Loucy (cell line): ENCODE measurements at regions not wholly inside any gene's neighbourhood (a gene's known extent, or its start where the extent isn't known, plus 50 kb on each side); places are given as distances from the start of the nearest gene placed in this dataset.

Experiments used
- H2AFZ ChIP-seq: fragments of 200-600 bp; sonication (generic); 2 replicates; pipeline ENCODE4 v1.6.0; 2016; ENCODE audit warnings: antibody characterized with exemption, mild to moderate bottlenecking, low read length, moderate library complexity
- H3F3A ChIP-seq: fragments of 200-600 bp; 2 replicates; pipeline ENCODE4 v1.6.0; 2016; ENCODE audit warnings: antibody characterized with exemption, low read depth, mild to moderate bottlenecking
- H3K27me3 ChIP-seq: fragments of 200-600 bp; sonication (generic); 2 replicates; pipeline ENCODE4 v1.6.1; 2014; ENCODE audit warnings: low read length, mild to moderate bottlenecking; ENCODE audit not compliant: insufficient read depth, poor library complexity, severe bottlenecking
- H3K36me3 ChIP-seq: fragments of 200-600 bp; sonication (generic); 2 replicates; pipeline ENCODE4 v1.6.1; 2016; ENCODE audit warnings: low read length; ENCODE audit not compliant: insufficient read depth
- H3K4me1 ChIP-seq: fragments of 200-600 bp; sonication (generic); 2 replicates; pipeline ENCODE4 v1.5.1; 2014; ENCODE audit warnings: low read length, mild to moderate bottlenecking; ENCODE audit not compliant: insufficient read depth, poor library complexity, severe bottlenecking
- H3K4me2 ChIP-seq: fragments of 200-600 bp; sonication (generic); 2 replicates; pipeline ENCODE4 v1.6.0; 2014; ENCODE audit warnings: antibody characterized with exemption, low read length, low read depth, mild to moderate bottlenecking; ENCODE audit not compliant: poor library complexity, severe bottlenecking
- H3K4me3 ChIP-seq: fragments of 200-600 bp; sonication (generic); 2 replicates; pipeline ENCODE4 v1.5.1; 2014; ENCODE audit warnings: low read length, mild to moderate bottlenecking, mixed read lengths; ENCODE audit not compliant: poor library complexity, severe bottlenecking
- H3K79me2 ChIP-seq: fragments of 200-600 bp; sonication (generic); 2 replicates; pipeline ENCODE4 v1.6.1; 2014; ENCODE audit warnings: low read length; ENCODE audit not compliant: insufficient read depth
- H3K9ac ChIP-seq: fragments of 200-600 bp; sonication (generic); 2 replicates; pipeline ENCODE4 v1.6.0; 2014; ENCODE audit warnings: mild to moderate bottlenecking, low read depth, low read length, moderate library complexity; ENCODE audit not compliant: poor library complexity, severe bottlenecking
- H3K9me2 ChIP-seq: fragments of 200-600 bp; sonication (generic); replicated peaks from 2 replicates; pipeline ENCODE4 v1.6.1; 2016; ENCODE audit warnings: low read depth, low read length, mixed read lengths
- H3K9me3 ChIP-seq: fragments of 200-600 bp; sonication (generic); 2 replicates; pipeline ENCODE4 v1.6.1; 2014; ENCODE audit warnings: mild to moderate bottlenecking, antibody characterized with exemption, low read length, low read depth; ENCODE audit not compliant: insufficient read depth
- H4K20me1 ChIP-seq: fragments of 200-600 bp; sonication (generic); 2 replicates; pipeline ENCODE4 v1.6.0; 2014; ENCODE audit warnings: antibody characterized with exemption, low read length, mild to moderate bottlenecking; ENCODE audit not compliant: insufficient read depth, poor library complexity, severe bottlenecking
- CTCF ChIP-seq: fragments of 200-600 bp; sonication (generic); conservative IDR thresholded peaks from 2 replicates; pipeline ENCODE4 v1.5.1; 2014; ENCODE audit warnings: mild to moderate bottlenecking, antibody characterized with exemption, low read length
- EZH2phosphoT487 ChIP-seq: fragments of 200-600 bp; IDR thresholded peaks from 2 replicates; pipeline ENCODE4 v1.6.1; 2018; ENCODE audit warnings: antibody characterized with exemption, mild to moderate bottlenecking, moderate library complexity, borderline replicate concordance

GRCh38 chr7:25287291-25287690 is 59.0 kb upstream of the NPVF start:
- TF ChIP-seq CTCF (no peak), EZH2phosphoT487 (no peak)
- no peaks in the 10 kb centered on the region for H3K79me2 ChIP-seq
- H3K9me2 ChIP-seq: no peaks in the 10 kb centered on the region
- no peak overlapping the region for H3K4me2 ChIP-seq
- no peaks in the 10 kb centered on the region for H3K9me3 ChIP-seq
- no peaks in the 10 kb centered on the region for H4K20me1 ChIP-seq
- no peaks in the 10 kb centered on the region for H3F3A ChIP-seq
- no peak overlapping the region for H3K4me3 ChIP-seq
- no peak overlapping the region for H2AFZ ChIP-seq
- H3K36me3 ChIP-seq: no peaks in the 10 kb centered on the region
- H3K4me1 ChIP-seq: no peaks in the 10 kb centered on the region
- H3K9ac ChIP-seq: no peak overlapping the region
- H3K27me3 ChIP-seq: no peaks in the 10 kb centered on the region

- H3K4me2 ChIP-seq: no peak overlapping the region
- no peaks in the 10 kb centered on the region for H3K9me2 ChIP-seq
- H2AFZ ChIP-seq: no peak overlapping the region
- no peak overlapping the region for H3K4me3 ChIP-seq
- H3K36me3 ChIP-seq: no peaks in the 10 kb centered on the region
- H3K9me3 ChIP-seq: no peaks in the 10 kb centered on the region
- no peak overlapping the region for H3K9ac ChIP-seq
- no peaks in the 10 kb centered on the region for H3K79me2 ChIP-seq
- no peaks in the 10 kb centered on the region for H3K27me3 ChIP-seq
- no peaks in the 10 kb centered on the region for H3F3A ChIP-seq
- TF ChIP-seq CTCF: no peak
- TF ChIP-seq EZH2phosphoT487: no peak
- no peaks in the 10 kb centered on the region for H3K4me1 ChIP-seq
- H4K20me1 ChIP-seq: no peaks in the 10 kb centered on the region
Observed at GRCh38 chr7:25288556-25289307, 60.4 kb upstream of the NPVF start.

- H3K27me3 ChIP-seq: no peaks in the 10 kb centered on the region
- no peak for TF ChIP-seq CTCF
- TF ChIP-seq EZH2phosphoT487: no peak
- no peak overlapping the region for H3K9ac ChIP-seq
- no peak overlapping the region for H3K4me3 ChIP-seq
- H3K9me3 ChIP-seq: no peaks in the 10 kb centered on the region
- no peaks in the 10 kb centered on the region for H3F3A ChIP-seq
- no peaks in the 10 kb centered on the region for H3K79me2 ChIP-seq
- H3K36me3 ChIP-seq: no peaks in the 10 kb centered on the region
- H4K20me1 ChIP-seq: no peaks in the 10 kb centered on the region
- no peaks in the 10 kb centered on the region for H3K4me1 ChIP-seq
- H3K9me2 ChIP-seq: no peaks in the 10 kb centered on the region
- H2AFZ ChIP-seq: no peak overlapping the region
- no peak overlapping the region for H3K4me2 ChIP-seq
Observed at GRCh38 chr7:25289518-25289917, 61.2 kb upstream of the NPVF start.
